GM21390 (cell line): ENCODE measurements at regions not wholly inside any gene's neighbourhood (a gene's known extent, or its start where the extent isn't known, plus 50 kb on each side); places are given as distances from the start of the nearest gene placed in this dataset.
"Not testable (repeated sequence)": the region's sequence is repeated elsewhere in the genome, so short reads cannot be mapped to it uniquely, and the experiment has no call there.

Experiments
- ATAC-seq: cut with Tn5 transposase; IDR thresholded peaks from one replicate; pipeline ENCODE4 v1.9.1; 2021; ENCODE audit not compliant: unreplicated experiment

- no peak for ATAC-seq
These were observed 233.7 kb downstream of the TLE1 start for GRCh38 chr9:81455462-81456219.

- no peak for ATAC-seq
These were observed 243.9 kb downstream of the TLE1 start for GRCh38 chr9:81445331-81445921.

- no peak for ATAC-seq
These were observed 257.7 kb downstream of the TLE1 start for GRCh38 chr9:81431641-81432040.

DNA sequence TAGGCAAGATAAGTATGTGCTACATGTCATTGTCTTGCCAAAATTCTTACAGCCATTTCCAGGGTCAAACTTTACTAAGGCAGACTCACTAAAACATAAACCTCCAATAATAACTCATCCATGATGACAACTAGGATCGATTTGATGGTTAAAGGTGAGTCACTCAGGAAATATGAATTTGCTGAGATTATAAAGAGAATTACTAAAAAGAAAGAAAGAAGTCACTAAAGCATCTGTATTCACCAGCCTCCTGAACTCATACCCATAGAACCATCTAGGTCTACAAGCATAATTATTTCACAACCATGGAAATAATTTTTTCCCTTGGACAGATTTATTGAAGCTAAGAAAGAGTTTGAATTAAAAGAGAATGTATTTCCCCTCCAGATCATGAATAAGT lies 258.6 kb downstream of the TLE1 start:
- no peak for ATAC-seq

- no peak for ATAC-seq
These were observed 261.5 kb downstream of the TLE1 start for GRCh38 chr9:81427870-81428269.

DNA sequence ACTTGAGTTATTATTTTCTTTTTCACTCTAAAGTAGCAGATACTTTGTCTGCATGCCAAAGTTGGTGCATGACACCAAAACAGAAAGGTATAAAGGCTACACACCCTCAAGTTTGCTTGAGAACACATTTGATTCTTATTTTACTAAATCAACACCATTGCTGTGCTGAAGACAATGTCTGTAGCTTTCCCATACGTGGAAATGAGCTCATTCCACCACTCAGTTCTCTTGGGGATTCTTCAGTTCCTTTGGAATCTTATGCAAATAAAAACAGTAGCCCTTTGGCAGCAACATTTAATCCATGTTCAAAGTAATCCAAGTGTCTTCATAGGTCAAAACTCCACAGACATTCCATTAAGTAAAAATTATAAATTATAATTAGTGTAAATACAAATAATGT lies 264.9 kb downstream of the TLE1 start:
- no peak for ATAC-seq

DNA sequence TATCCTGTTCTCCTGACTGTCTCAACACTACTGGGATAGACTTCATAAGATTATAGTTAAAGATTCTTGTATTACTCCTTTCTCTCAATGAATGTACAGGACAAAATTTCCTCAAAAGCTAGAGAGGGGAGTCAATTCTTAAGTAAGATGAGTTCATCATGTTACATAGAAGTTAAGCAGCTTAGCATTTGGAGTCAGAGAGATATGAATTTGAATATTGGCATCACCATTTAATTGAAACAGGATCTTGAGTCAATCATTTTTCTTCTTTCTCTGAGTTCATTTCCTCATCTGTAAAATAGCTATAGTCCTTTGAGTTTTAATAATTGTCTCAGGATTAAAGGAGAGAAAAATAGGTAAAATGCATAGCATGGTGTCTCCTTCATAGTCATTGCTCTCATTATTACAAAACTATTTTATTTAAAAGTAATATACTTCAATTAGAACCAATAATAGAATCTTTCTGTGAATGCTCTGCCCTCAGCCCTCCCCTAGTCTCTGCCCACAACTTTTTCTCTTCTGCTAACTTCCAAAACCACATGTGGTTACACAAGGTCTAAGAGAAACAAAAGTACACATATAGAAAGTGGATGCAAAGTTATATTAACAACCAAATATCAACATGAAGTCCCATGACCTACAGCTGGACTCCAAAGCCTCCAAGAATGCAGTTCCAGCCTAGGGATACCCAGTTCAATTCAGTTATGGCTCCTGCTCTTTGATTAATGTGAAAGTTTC lies 265.6 kb downstream of the TLE1 start:
- ATAC-seq: no peak

DNA sequence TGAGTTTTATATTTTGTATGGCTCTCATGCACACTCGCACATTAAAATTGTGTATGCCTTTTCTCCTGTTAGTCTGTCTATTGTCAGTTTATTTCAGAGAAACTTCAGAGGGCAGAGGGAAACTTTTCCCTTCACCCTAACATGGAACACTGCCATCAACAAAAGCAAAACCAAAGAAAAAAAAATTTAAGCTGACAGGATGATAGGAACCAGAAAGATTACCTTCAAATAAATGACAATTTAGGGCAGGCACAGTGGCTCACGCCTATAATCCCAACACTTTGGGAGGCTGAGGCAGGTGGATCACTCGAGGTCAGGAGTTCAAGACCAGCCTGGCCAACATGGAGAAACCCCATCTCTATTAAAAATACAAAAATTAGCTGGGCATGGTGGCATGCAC lies 268.3 kb downstream of the TLE1 start:
- not testable (repeated sequence) for ATAC-seq

DNA sequence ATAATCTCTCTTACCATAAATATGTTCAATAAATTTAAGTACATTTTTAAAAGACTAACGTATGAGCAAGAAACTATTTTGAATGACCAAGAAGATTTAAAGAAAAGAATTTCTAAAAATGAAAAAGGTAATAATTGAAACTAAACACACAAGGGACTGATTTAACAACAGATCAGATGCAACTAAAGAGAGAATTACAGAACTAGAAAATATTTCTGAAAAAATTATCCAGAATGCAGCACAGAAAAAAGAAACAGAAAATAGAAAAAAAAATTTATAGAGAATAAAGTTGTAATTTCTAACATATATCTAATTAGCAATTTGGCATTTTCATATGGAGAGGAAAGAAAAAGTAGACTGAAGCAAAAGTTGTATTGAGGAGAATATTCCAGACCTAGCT lies 269.3 kb downstream of the TLE1 start:
- ATAC-seq: no peak

GRCh38 chr9:81417941-81418340 lies 271.4 kb downstream of the TLE1 start:
- no peak for ATAC-seq

DNA sequence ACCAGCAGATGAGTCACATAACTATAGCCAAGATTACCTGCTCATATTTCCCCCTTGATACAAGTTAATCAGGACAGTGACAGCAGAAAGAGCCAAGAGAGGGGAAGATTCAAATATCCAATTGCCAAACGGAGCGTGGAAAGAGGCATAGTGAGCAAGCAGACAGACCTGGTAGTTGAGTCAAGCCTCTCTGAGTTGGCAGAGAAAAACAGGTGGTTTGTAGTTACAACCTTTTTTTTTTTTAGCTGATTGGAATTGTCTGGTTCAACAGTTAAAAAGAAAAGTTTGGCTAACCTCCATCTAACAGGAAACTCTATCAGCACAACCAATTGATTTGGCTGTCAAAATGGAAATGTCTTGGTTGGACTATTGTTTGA lies 272.1 kb downstream of the TLE1 start:
- ATAC-seq: no peak

DNA sequence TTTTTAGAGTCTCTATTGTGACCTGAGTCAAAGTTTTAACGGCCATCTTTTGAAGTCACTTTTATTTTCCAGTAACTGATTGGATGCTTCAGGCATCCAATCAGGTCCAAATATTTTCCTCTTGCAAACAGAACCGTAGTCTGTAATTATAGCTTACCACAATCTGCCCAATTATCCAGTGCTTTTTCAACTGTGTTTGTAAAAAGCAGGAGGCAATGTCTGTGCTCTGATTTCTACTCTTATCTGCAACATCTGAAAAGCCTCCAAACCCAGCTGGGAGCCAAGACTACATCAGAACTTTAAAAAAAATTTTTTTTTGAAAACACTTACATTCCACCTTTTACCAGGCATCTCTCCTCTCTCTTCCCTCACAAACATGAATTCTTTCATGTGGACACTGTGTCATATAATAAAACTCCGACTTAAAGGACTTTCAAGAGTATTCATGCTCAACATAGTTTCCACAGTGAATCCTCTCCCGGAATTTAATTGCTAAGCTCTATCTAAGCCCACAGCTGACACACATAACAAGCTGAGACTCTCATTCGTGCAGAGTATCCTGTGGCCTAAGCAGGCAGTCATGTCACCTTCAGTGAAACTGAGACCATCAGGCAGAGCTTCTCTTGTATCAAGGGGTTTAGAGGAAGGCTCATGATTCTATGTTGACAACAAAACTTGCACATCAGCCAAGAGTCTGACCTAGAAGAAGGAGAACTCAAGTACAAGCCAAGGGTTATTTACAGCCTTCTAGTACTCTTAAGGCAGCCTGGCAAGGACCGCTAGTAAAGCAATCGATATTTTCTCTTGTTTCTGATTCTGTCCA lies 272.7 kb downstream of the TLE1 start:
- ATAC-seq: no peak

DNA sequence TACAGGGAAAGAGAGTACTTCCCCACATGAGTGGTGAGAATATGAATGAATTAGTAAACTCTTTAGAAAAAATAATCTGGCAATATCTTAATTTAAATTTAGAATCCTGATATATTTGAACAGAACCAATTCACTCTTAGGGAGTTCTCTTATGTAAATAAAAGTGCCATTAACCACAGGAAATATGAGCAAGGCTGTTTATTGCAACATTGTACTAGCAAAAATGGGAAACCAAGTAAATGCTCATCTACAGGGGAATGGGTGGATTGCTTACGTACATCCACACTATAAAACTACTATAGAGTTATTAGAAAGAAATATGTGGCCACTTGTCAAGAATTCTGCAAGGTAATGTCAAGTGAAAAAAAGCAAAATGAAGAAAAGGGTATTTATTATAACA lies 274.5 kb downstream of the TLE1 start:
- ATAC-seq: no peak

DNA sequence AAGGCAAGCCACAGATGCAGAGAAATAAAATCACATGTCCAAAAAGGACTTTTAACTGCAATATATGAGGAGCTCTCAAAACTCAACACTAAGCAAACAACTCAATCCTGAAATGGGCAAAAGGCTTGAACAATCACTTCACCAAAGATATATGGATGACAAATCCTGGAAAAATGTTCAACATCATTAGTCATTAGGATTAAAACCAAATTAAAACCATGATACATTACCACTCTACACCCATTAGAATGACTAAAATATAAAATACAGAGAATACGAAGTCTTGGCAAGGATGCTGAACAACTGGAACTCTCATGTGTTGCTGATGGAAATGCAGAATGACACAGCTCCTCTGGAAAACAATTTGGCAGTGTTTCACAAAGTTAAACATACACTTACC lies 277.4 kb downstream of the TLE1 start:
- no peak for ATAC-seq

DNA sequence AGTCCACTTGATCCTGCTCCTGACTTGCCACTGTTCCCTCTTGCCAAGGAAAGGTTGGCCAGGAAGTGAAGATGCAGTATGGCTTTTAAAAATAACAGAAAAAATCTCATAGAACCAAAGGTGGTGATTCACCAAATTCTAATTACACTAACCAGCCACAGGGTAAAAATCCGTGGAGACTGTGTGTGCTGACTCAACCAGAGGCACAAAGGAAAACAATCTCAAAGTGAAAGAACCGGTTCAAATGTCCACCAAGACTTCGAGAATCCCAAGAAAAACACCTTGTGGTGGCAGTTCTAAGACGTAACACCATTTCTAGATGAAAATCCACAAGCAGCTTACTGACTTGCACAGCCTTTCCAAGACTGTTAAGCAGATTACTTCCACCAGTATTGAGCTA lies 279.1 kb downstream of the TLE1 start:
- ATAC-seq: no peak

DNA sequence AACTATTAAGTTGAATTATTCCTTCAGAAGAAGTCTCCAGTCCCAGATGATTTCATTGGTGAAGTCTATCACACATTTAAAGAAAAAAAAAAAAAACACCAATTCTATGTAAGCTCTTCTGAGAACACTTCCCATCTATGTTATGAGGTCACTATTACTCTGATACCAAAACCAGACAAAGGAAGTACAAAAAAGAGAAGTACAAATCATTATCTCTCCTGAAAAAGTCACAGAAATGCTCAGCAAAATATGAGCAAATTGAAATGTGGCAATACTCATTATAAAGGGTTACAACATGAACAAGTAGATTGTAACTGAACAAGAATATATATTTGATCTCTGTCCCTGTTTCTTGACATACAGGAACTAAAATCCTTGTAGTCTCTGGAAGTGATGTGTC lies 280.4 kb downstream of the TLE1 start:
- no peak for ATAC-seq

GRCh38 chr9:81404931-81405598 lies 284.3 kb downstream of the TLE1 start:
- ATAC-seq: no peak

- ATAC-seq: no peak
These were observed 291.6 kb downstream of the TLE1 start for GRCh38 chr9:81397481-81398381.

DNA sequence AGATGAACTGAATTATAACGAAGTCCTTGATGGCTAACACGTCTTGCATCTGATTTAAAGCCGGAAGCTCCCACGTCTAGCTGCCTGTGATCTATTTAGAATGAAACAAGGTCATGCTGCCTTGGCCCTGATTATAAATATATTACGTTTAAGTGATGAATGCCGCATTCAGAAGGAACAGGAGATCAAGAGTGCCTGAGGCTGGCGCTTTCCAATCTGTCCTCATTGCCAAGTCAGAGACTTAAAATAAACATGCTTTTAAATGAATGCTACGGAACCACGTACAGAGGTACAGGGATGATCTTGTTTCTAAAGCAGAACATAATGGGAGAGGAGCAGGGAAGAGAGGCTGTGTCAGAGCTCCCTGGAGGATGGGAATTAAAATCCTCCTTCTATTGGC lies 292.8 kb downstream of the TLE1 start:
- no peak for ATAC-seq

- ATAC-seq: no peak
These were observed 293.7 kb downstream of the TLE1 start for GRCh38 chr9:81395676-81396054.
